IMR-90 (cell line): ENCODE measurements at regions not wholly inside any gene's neighbourhood (a gene's known extent, or its start where the extent isn't known, plus 50 kb on each side); places are given as distances from the start of the nearest gene placed in this dataset.

Source experiments
- ATAC-seq: fragments of 200-7000 bp; cut with Tn5 transposase; 2 replicates; pipeline ENCODE4 v1.9.1; 2020; ENCODE audit warnings: low read depth, mild to moderate bottlenecking, moderate library complexity
- BruUV-seq: library from RNA; stranded (reverse); fragments of 400-500 nt; replicated peaks from 2 replicates; lab custom pipeline; 2021; lab: Mats Ljungman, UMichigan
- CTCF ChIA-PET: fragments of 300-600 bp; formaldehyde crosslinking; extraction: SDS; loops from one replicate; lab custom pipeline; 2021; ENCODE audit warnings: antibody characterized with exemption; lab: Yijun Ruan, JAX
- POLR2A ChIA-PET: fragments of 300-600 bp; sonication (Branson Sonifier 250); formaldehyde crosslinking; loops from one replicate; lab custom pipeline; 2022; ENCODE audit warnings: antibody characterized with exemption; ENCODE audit not compliant: unreplicated experiment; lab: Charles Lee
- DNase-seq: peaks from one replicate; pipeline ENCODE4 v3.0.0; 2013
- H2AFZ ChIP-seq: replicated peaks from 2 replicates; pipeline ENCODE3; 2013; ENCODE audit warnings: low read length, mild to moderate bottlenecking; ENCODE audit not compliant: poor library complexity
- H2AK5ac ChIP-seq: 2 replicates; pipeline ENCODE4 v1.6.1; 2013; ENCODE audit warnings: low read depth, low read length, inconsistent platforms
- H2AK9ac ChIP-seq: replicated peaks from 2 replicates; pipeline ENCODE3; 2013; ENCODE audit warnings: mild to moderate bottlenecking, low read depth, low read length, moderate library complexity; ENCODE audit not compliant: poor library complexity
- H2BK120ac ChIP-seq: 2 replicates; pipeline ENCODE4 v1.6.1; 2013; ENCODE audit warnings: low read depth, low read length, inconsistent platforms
- H2BK15ac ChIP-seq: 3 replicates; pipeline ENCODE4 v1.6.1; 2013; ENCODE audit warnings: low read depth, low read length, inconsistent platforms
- H2BK20ac ChIP-seq: 2 replicates; pipeline ENCODE4 v1.6.1; 2013; ENCODE audit warnings: low read depth, mild to moderate bottlenecking, inconsistent platforms, low read length, moderate library complexity
- H2BK5ac ChIP-seq: 2 replicates; pipeline ENCODE4 v1.6.1; 2013; ENCODE audit warnings: mild to moderate bottlenecking, low read depth, low read length, inconsistent platforms; ENCODE audit not compliant: poor library complexity, severe bottlenecking
- H3K14ac ChIP-seq: replicated peaks from 2 replicates; pipeline ENCODE4 v1.6.1; 2013; ENCODE audit warnings: low read depth, low read length, inconsistent platforms
- H3K18ac ChIP-seq: 2 replicates; pipeline ENCODE4 v1.6.1; 2013; ENCODE audit warnings: low read depth, low read length, control low read depth
- H3K23ac ChIP-seq: 2 replicates; pipeline ENCODE4 v1.6.1; 2013; ENCODE audit warnings: low read depth, low read length, inconsistent platforms
- H3K27ac ChIP-seq: 2 replicates; pipeline ENCODE4 v1.5.1; 2013; ENCODE audit warnings: mild to moderate bottlenecking, control low read depth, low read length; ENCODE audit not compliant: insufficient read depth
- H3K27me3 ChIP-seq: 2 replicates; pipeline ENCODE4 v1.6.1; 2013; ENCODE audit warnings: low read length; ENCODE audit not compliant: control insufficient read depth, insufficient read depth
- H3K36me3 ChIP-seq: 2 replicates; pipeline ENCODE4 v1.6.1; 2013; ENCODE audit warnings: low read length, mixed read lengths; ENCODE audit not compliant: control insufficient read depth, insufficient read depth
- H3K4ac ChIP-seq: 2 replicates; pipeline ENCODE4 v1.6.1; 2013; ENCODE audit warnings: low read depth, low read length, inconsistent platforms
- H3K4me1 ChIP-seq: 2 replicates; pipeline ENCODE4 v1.6.1; 2013; ENCODE audit warnings: low read length, mixed read lengths; ENCODE audit not compliant: control insufficient read depth, insufficient read depth
- H3K4me2 ChIP-seq: 2 replicates; pipeline ENCODE4 v1.6.1; 2013; ENCODE audit warnings: low read depth, mild to moderate bottlenecking, control low read depth, low read length, moderate library complexity
- H3K4me3 ChIP-seq: 2 replicates; pipeline ENCODE4 v1.5.1; 2013; ENCODE audit warnings: low read depth, mild to moderate bottlenecking, control low read depth, low read length, moderate library complexity; ENCODE audit not compliant: insufficient read depth
- H3K56ac ChIP-seq: 2 replicates; pipeline ENCODE4 v1.6.1; 2013; ENCODE audit warnings: low read length, inconsistent platforms; ENCODE audit not compliant: insufficient read depth; ENCODE audit errors: extremely low read depth
- H3K79me1 ChIP-seq, 2 experiments: 2 replicates each; pipeline ENCODE4 v1.6.1; 2013; ENCODE audit warnings: low read length in 2 of 2, inconsistent platforms in 1 of 2, low read depth in 1 of 2
- H3K9ac ChIP-seq: 2 replicates; pipeline ENCODE4 v1.6.1; 2013; ENCODE audit warnings: low read depth, low read length, control low read depth
- H3K9me1 ChIP-seq: 2 replicates; pipeline ENCODE4 v1.6.1; 2013; ENCODE audit warnings: low read length, inconsistent platforms; ENCODE audit not compliant: insufficient read depth
- H3K9me3 ChIP-seq: 2 replicates; pipeline ENCODE4 v1.6.1; 2013; ENCODE audit warnings: low read length; ENCODE audit not compliant: control insufficient read depth, insufficient read depth
- H4K20me1 ChIP-seq: 2 replicates; pipeline ENCODE4 v1.6.1; 2013; ENCODE audit warnings: low read length, inconsistent platforms; ENCODE audit not compliant: insufficient read depth
- H4K5ac ChIP-seq: 2 replicates; pipeline ENCODE4 v1.6.1; 2013; ENCODE audit warnings: mild to moderate bottlenecking, low read depth, low read length, control low read depth
- H4K8ac ChIP-seq, 2 experiments: 2 replicates each; pipeline ENCODE4 v1.6.1; 2013; ENCODE audit warnings: low read depth in 2 of 2, low read length in 2 of 2, control low read depth in 1 of 2, inconsistent platforms in 1 of 2
- H4K91ac ChIP-seq: 2 replicates; pipeline ENCODE4 v1.6.1; 2013; ENCODE audit warnings: low read depth, low read length, inconsistent platforms; ENCODE audit not compliant: insufficient read depth
- BHLHE40 ChIP-seq: fragments of 150-350 bp; IDR thresholded peaks from 2 replicates; pipeline ENCODE4 v1.6.1; 2016; ENCODE audit warnings: mild to moderate bottlenecking, low read depth, low read length
- CEBPB ChIP-seq: IDR thresholded peaks from 2 replicates; pipeline ENCODE4 v1.6.1; 2012; ENCODE audit warnings: low read depth, low read length, improper control_type of control experiment
- CHD1 ChIP-seq: IDR thresholded peaks from 2 replicates; pipeline ENCODE4 v1.6.1; 2012; ENCODE audit warnings: low read depth, low read length, improper control_type of control experiment
- FOS ChIP-seq: fragments of 150-350 bp; IDR thresholded peaks from 2 replicates; pipeline ENCODE4 v1.6.1; 2016; ENCODE audit warnings: low read depth, low read length
- MAFK ChIP-seq: IDR thresholded peaks from 2 replicates; pipeline ENCODE4 v1.6.1; 2012; ENCODE audit warnings: low read depth, low read length, improper control_type of control experiment
- MAZ ChIP-seq: IDR thresholded peaks from 2 replicates; pipeline ENCODE4 v1.6.1; 2012; ENCODE audit warnings: low read depth, mild to moderate bottlenecking, low read length, improper control_type of control experiment, moderate library complexity, borderline replicate concordance
- MXI1 ChIP-seq: IDR thresholded peaks from 2 replicates; pipeline ENCODE4 v1.6.1; 2012; ENCODE audit warnings: low read depth, mild to moderate bottlenecking, low read length, moderate library complexity, borderline replicate concordance
- NFE2L2 ChIP-seq: fragments of 150-350 bp; IDR thresholded peaks from 2 replicates; pipeline ENCODE4 v1.6.1; 2016; ENCODE audit warnings: low read depth, mild to moderate bottlenecking, low read length
- POLR2A ChIP-seq: IDR thresholded peaks from 2 replicates; pipeline ENCODE4 v1.6.1; 2012; ENCODE audit warnings: mild to moderate bottlenecking, low read depth, low read length
- RAD21 ChIP-seq: IDR thresholded peaks from 2 replicates; pipeline ENCODE4 v1.6.1; 2012; ENCODE audit warnings: low read length, improper control_type of control experiment
- RCOR1 ChIP-seq: IDR thresholded peaks from 2 replicates; pipeline ENCODE4 v1.6.1; 2012; ENCODE audit warnings: mild to moderate bottlenecking, low read length, improper control_type of control experiment; ENCODE audit not compliant: insufficient replicate concordance
- RFX5 ChIP-seq: IDR thresholded peaks from 2 replicates; pipeline ENCODE4 v1.8.0; 2012; ENCODE audit warnings: low read depth, mild to moderate bottlenecking, low read length, moderate library complexity
- SMC3 ChIP-seq: fragments of 150-350 bp; IDR thresholded peaks from 2 replicates; pipeline ENCODE4 v1.6.1; 2016; ENCODE audit warnings: low read depth, mild to moderate bottlenecking, antibody characterized with exemption, low read length, moderate library complexity
- WGBS, 2 experiments: methylation state at CpG; one replicate each; pipeline versions ENCODE4 v1.1.5 to v1.1.7; 2013; ENCODE audit warnings: missing lambda C conversion rate in 2 of 2; ENCODE audit not compliant: insufficient read length in 1 of 2; ENCODE audit errors: extremely low coverage in 2 of 2; 5-methylcytosine and 5-hydroxymethylcytosine counted together
- dilution Hi-C: fragments of 300-500 bp; cut with HindIII; formaldehyde crosslinking; loops from one replicate; pipeline ENCODE4 v1.14.3; 2018; ENCODE audit warnings: low sequenced_read_pairs; ENCODE audit not compliant: unreplicated experiment
- in situ Hi-C: fragments of 300-500 bp; cut with MboI; formaldehyde crosslinking; loops from 3 replicates; pipeline ENCODE4 v1.14.3; 2019; ENCODE audit warnings: low sequenced_read_pairs, inconsistent platforms, mixed read lengths
- intact Hi-C: fragments of 100-400 bp; cut with micrococcal nuclease; formaldehyde crosslinking; loops from 2 replicates; pipeline ENCODE4 v1.10.0; 2022
- TF ChIP-seq, protein P1 (sequence below): fragments of 150-350 bp; IDR thresholded peaks from 2 replicates; pipeline ENCODE4 v1.6.1; 2016; ENCODE audit warnings: low read depth, mild to moderate bottlenecking, low read length, moderate library complexity, borderline replicate concordance
- TF ChIP-seq, protein P2 (sequence below): fragments of 150-350 bp; IDR thresholded peaks from 2 replicates; pipeline ENCODE4 v1.6.1; 2017; ENCODE audit warnings: mild to moderate bottlenecking, antibody characterized with exemption, low read length, low read depth
- TF ChIP-seq, protein P3 (sequence below): conservative IDR thresholded peaks from 2 replicates; pipeline ENCODE4 v1.5.1; 2012; ENCODE audit warnings: mild to moderate bottlenecking, low read depth, low read length, improper control_type of control experiment

DNA sequence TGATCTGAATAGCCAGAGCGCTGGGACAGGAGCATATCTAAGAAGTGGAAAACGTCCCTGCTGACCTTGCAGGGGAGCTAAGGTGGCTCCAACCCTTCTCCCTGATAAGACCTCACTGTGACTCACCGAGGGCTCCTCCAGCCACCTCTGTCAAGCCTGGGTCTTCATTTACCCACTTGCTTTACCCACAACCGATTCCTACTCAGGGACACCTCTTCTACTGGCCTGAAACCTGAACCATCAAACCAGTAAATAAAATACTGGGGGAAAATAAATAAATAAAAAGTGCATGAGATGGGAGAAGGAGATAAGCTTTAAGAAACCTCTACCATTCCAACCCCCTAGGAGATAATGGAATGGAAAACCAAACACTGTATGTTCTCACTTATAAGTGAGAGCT is 80.2 kb upstream of the ALOX12 start:
- Histone ChIP-seq H4K8ac (no peak overlapping the region), H3K27me3 (peaks cover 23% of the 10 kb centered on the region), H3K9ac (no peak overlapping the region), H3K79me1 (no peaks in the 10 kb centered on the region), H3K4ac (no peak overlapping the region), H2BK120ac (no peak overlapping the region), H2BK5ac (no peak overlapping the region), H2AFZ (no peak overlapping the region), H3K18ac (no peak overlapping the region), H3K4me2 (no peak overlapping the region), H2AK9ac (no peak overlapping the region), H3K4me1 (no peaks in the 10 kb centered on the region), H3K23ac (no peak overlapping the region), H2BK20ac (no peak overlapping the region), H3K27ac (no peak overlapping the region), H3K14ac (no peak overlapping the region), H3K56ac (no peak overlapping the region), H3K9me1 (no peaks in the 10 kb centered on the region), H4K5ac (no peak overlapping the region), H3K4me3 (no peak overlapping the region), H3K36me3 (no peaks in the 10 kb centered on the region), H4K20me1 (peaks cover 4% of the 10 kb centered on the region; the same call in 1 of the 2 replicates), H2AK5ac (no peak overlapping the region), H2BK15ac (no peak overlapping the region), H3K9me3 (no peaks in the 10 kb centered on the region), H4K91ac (no peak overlapping the region)
- ATAC-seq (no peak), DNase-seq (no peak)
- TF ChIP-seq NFE2L2 (no peak), RAD21 (no peak), POLR2A (no peak), FOS (no peak), RCOR1 (no peak), SMC3 (no peak), BHLHE40 (no peak), CEBPB (no peak), MAZ (no peak), MAFK (no peak), CHD1 (no peak), RFX5 (no peak), MXI1 (no peak)
- TF ChIP-seq, protein P1, sequence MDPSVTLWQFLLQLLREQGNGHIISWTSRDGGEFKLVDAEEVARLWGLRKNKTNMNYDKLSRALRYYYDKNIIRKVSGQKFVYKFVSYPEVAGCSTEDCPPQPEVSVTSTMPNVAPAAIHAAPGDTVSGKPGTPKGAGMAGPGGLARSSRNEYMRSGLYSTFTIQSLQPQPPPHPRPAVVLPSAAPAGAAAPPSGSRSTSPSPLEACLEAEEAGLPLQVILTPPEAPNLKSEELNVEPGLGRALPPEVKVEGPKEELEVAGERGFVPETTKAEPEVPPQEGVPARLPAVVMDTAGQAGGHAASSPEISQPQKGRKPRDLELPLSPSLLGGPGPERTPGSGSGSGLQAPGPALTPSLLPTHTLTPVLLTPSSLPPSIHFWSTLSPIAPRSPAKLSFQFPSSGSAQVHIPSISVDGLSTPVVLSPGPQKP, result no peak
- TF ChIP-seq, protein P2, sequence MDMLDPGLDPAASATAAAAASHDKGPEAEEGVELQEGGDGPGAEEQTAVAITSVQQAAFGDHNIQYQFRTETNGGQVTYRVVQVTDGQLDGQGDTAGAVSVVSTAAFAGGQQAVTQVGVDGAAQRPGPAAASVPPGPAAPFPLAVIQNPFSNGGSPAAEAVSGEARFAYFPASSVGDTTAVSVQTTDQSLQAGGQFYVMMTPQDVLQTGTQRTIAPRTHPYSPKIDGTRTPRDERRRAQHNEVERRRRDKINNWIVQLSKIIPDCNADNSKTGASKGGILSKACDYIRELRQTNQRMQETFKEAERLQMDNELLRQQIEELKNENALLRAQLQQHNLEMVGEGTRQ, result no peak
- TF ChIP-seq, protein P3, sequence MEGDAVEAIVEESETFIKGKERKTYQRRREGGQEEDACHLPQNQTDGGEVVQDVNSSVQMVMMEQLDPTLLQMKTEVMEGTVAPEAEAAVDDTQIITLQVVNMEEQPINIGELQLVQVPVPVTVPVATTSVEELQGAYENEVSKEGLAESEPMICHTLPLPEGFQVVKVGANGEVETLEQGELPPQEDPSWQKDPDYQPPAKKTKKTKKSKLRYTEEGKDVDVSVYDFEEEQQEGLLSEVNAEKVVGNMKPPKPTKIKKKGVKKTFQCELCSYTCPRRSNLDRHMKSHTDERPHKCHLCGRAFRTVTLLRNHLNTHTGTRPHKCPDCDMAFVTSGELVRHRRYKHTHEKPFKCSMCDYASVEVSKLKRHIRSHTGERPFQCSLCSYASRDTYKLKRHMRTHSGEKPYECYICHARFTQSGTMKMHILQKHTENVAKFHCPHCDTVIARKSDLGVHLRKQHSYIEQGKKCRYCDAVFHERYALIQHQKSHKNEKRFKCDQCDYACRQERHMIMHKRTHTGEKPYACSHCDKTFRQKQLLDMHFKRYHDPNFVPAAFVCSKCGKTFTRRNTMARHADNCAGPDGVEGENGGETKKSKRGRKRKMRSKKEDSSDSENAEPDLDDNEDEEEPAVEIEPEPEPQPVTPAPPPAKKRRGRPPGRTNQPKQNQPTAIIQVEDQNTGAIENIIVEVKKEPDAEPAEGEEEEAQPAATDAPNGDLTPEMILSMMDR, result no peak
- POLR2A ChIA-PET, result no interaction called here
- in situ Hi-C loops, result loop anchor here (25.0 kb wide), 1 partner anchor 222 kb away; no protein-coding TSS in a partner anchor
- CTCF ChIA-PET, result interaction anchor here (0.9 to 2.8 kb wide), 2 partner anchors 89 kb away, joined by 5 to 10 read pairs; no protein-coding TSS in a partner anchor
- WGBS, 2 experiments, result 100% methylated on average over 1 of the region's 4 CpGs; no CpG with 5 or more reads in 1 of the 2 experiments
- intact Hi-C loops, result no loop called here
- BruUV-seq, result no TSS peak
- dilution Hi-C loops, result no loop called here
